H1 (cell line): ENCODE measurements at regions not wholly inside any gene's neighbourhood (a gene's known extent, or its start where the extent isn't known, plus 50 kb on each side); places are given as distances from the start of the nearest gene placed in this dataset.

Experiments used
- BCL11A ChIP-seq, 2 experiments: IDR thresholded peaks; one replicate each; pipeline ENCODE4 v1.6.1; 2011; ENCODE audit warnings: low read depth in 2 of 2, low read length in 2 of 2, mild to moderate bottlenecking in 2 of 2
- CBX5 ChIP-seq: fragments of 300-800, 300-1000 bp; sonication (generic); IDR thresholded peaks from 2 replicates; pipeline ENCODE4 v1.7.1; 2016; ENCODE audit warnings: antibody characterized with exemption, low read length, low read depth
- SP4 ChIP-seq: IDR thresholded peaks from 2 replicates; pipeline ENCODE4 v1.6.1; 2012; ENCODE audit warnings: low read length, inconsistent platforms
- TAF7 ChIP-seq: optimal IDR thresholded peaks from 2 replicates; pipeline ENCODE3; 2011; ENCODE audit warnings: low read depth, mild to moderate bottlenecking, inconsistent platforms, low read length, moderate library complexity, borderline replicate concordance

- TF ChIP-seq SP4 = no peak
- no peak for TF ChIP-seq BCL11A (IDR thresholded peaks at IDR 0.05; ENCODE audit: low read depth in 2 of 2, low read length in 2 of 2)
- TF ChIP-seq CBX5 = no peak
- no peak for TF ChIP-seq TAF7
Observed at GRCh38 chr6:94988701-94989100, 588.6 kb upstream of the MANEA start (continued).
